IMR-90 (cell line): ENCODE measurements at regions not wholly inside any gene's neighbourhood (a gene's known extent, or its start where the extent isn't known, plus 50 kb on each side); places are given as distances from the start of the nearest gene placed in this dataset.

Experiments
- ATAC-seq: fragments of 200-7000 bp; cut with Tn5 transposase; 2 replicates; pipeline ENCODE4 v1.9.1; 2020; ENCODE audit warnings: low read depth, mild to moderate bottlenecking, moderate library complexity
- BruUV-seq: library from RNA; stranded (reverse); fragments of 400-500 nt; replicated peaks from 2 replicates; lab custom pipeline; 2021; lab: Mats Ljungman, UMichigan
- CTCF ChIA-PET: fragments of 300-600 bp; formaldehyde crosslinking; extraction: SDS; loops from one replicate; lab custom pipeline; 2021; ENCODE audit warnings: antibody characterized with exemption; lab: Yijun Ruan, JAX
- POLR2A ChIA-PET: fragments of 300-600 bp; sonication (Branson Sonifier 250); formaldehyde crosslinking; loops from one replicate; lab custom pipeline; 2022; ENCODE audit warnings: antibody characterized with exemption; ENCODE audit not compliant: unreplicated experiment; lab: Charles Lee
- DNase-seq: peaks from one replicate; pipeline ENCODE4 v3.0.0; 2013
- H2AFZ ChIP-seq: replicated peaks from 2 replicates; pipeline ENCODE3; 2013; ENCODE audit warnings: low read length, mild to moderate bottlenecking; ENCODE audit not compliant: poor library complexity
- H2AK5ac ChIP-seq: 2 replicates; pipeline ENCODE4 v1.6.1; 2013; ENCODE audit warnings: low read depth, low read length, inconsistent platforms
- H2AK9ac ChIP-seq: replicated peaks from 2 replicates; pipeline ENCODE3; 2013; ENCODE audit warnings: mild to moderate bottlenecking, low read depth, low read length, moderate library complexity; ENCODE audit not compliant: poor library complexity
- H2BK120ac ChIP-seq: 2 replicates; pipeline ENCODE4 v1.6.1; 2013; ENCODE audit warnings: low read depth, low read length, inconsistent platforms
- H2BK15ac ChIP-seq: 3 replicates; pipeline ENCODE4 v1.6.1; 2013; ENCODE audit warnings: low read depth, low read length, inconsistent platforms
- H2BK20ac ChIP-seq: 2 replicates; pipeline ENCODE4 v1.6.1; 2013; ENCODE audit warnings: low read depth, mild to moderate bottlenecking, inconsistent platforms, low read length, moderate library complexity
- H2BK5ac ChIP-seq: 2 replicates; pipeline ENCODE4 v1.6.1; 2013; ENCODE audit warnings: mild to moderate bottlenecking, low read depth, low read length, inconsistent platforms; ENCODE audit not compliant: poor library complexity, severe bottlenecking
- H3K14ac ChIP-seq: replicated peaks from 2 replicates; pipeline ENCODE4 v1.6.1; 2013; ENCODE audit warnings: low read depth, low read length, inconsistent platforms
- H3K18ac ChIP-seq: 2 replicates; pipeline ENCODE4 v1.6.1; 2013; ENCODE audit warnings: low read depth, low read length, control low read depth
- H3K23ac ChIP-seq: 2 replicates; pipeline ENCODE4 v1.6.1; 2013; ENCODE audit warnings: low read depth, low read length, inconsistent platforms
- H3K27ac ChIP-seq: 2 replicates; pipeline ENCODE4 v1.5.1; 2013; ENCODE audit warnings: mild to moderate bottlenecking, control low read depth, low read length; ENCODE audit not compliant: insufficient read depth
- H3K27me3 ChIP-seq: 2 replicates; pipeline ENCODE4 v1.6.1; 2013; ENCODE audit warnings: low read length; ENCODE audit not compliant: control insufficient read depth, insufficient read depth
- H3K36me3 ChIP-seq: 2 replicates; pipeline ENCODE4 v1.6.1; 2013; ENCODE audit warnings: low read length, mixed read lengths; ENCODE audit not compliant: control insufficient read depth, insufficient read depth
- H3K4ac ChIP-seq: 2 replicates; pipeline ENCODE4 v1.6.1; 2013; ENCODE audit warnings: low read depth, low read length, inconsistent platforms
- H3K4me1 ChIP-seq: 2 replicates; pipeline ENCODE4 v1.6.1; 2013; ENCODE audit warnings: low read length, mixed read lengths; ENCODE audit not compliant: control insufficient read depth, insufficient read depth
- H3K4me2 ChIP-seq: 2 replicates; pipeline ENCODE4 v1.6.1; 2013; ENCODE audit warnings: low read depth, mild to moderate bottlenecking, control low read depth, low read length, moderate library complexity
- H3K4me3 ChIP-seq: 2 replicates; pipeline ENCODE4 v1.5.1; 2013; ENCODE audit warnings: low read depth, mild to moderate bottlenecking, control low read depth, low read length, moderate library complexity; ENCODE audit not compliant: insufficient read depth
- H3K56ac ChIP-seq: 2 replicates; pipeline ENCODE4 v1.6.1; 2013; ENCODE audit warnings: low read length, inconsistent platforms; ENCODE audit not compliant: insufficient read depth; ENCODE audit errors: extremely low read depth
- H3K79me1 ChIP-seq, 2 experiments: 2 replicates each; pipeline ENCODE4 v1.6.1; 2013; ENCODE audit warnings: low read length in 2 of 2, inconsistent platforms in 1 of 2, low read depth in 1 of 2
- H3K9ac ChIP-seq: 2 replicates; pipeline ENCODE4 v1.6.1; 2013; ENCODE audit warnings: low read depth, low read length, control low read depth
- H3K9me1 ChIP-seq: 2 replicates; pipeline ENCODE4 v1.6.1; 2013; ENCODE audit warnings: low read length, inconsistent platforms; ENCODE audit not compliant: insufficient read depth
- H3K9me3 ChIP-seq: 2 replicates; pipeline ENCODE4 v1.6.1; 2013; ENCODE audit warnings: low read length; ENCODE audit not compliant: control insufficient read depth, insufficient read depth
- H4K20me1 ChIP-seq: 2 replicates; pipeline ENCODE4 v1.6.1; 2013; ENCODE audit warnings: low read length, inconsistent platforms; ENCODE audit not compliant: insufficient read depth
- H4K5ac ChIP-seq: 2 replicates; pipeline ENCODE4 v1.6.1; 2013; ENCODE audit warnings: mild to moderate bottlenecking, low read depth, low read length, control low read depth
- H4K8ac ChIP-seq, 2 experiments: 2 replicates each; pipeline ENCODE4 v1.6.1; 2013; ENCODE audit warnings: low read depth in 2 of 2, low read length in 2 of 2, control low read depth in 1 of 2, inconsistent platforms in 1 of 2
- H4K91ac ChIP-seq: 2 replicates; pipeline ENCODE4 v1.6.1; 2013; ENCODE audit warnings: low read depth, low read length, inconsistent platforms; ENCODE audit not compliant: insufficient read depth
- BHLHE40 ChIP-seq: fragments of 150-350 bp; IDR thresholded peaks from 2 replicates; pipeline ENCODE4 v1.6.1; 2016; ENCODE audit warnings: mild to moderate bottlenecking, low read depth, low read length
- CEBPB ChIP-seq: IDR thresholded peaks from 2 replicates; pipeline ENCODE4 v1.6.1; 2012; ENCODE audit warnings: low read depth, low read length, improper control_type of control experiment
- CHD1 ChIP-seq: IDR thresholded peaks from 2 replicates; pipeline ENCODE4 v1.6.1; 2012; ENCODE audit warnings: low read depth, low read length, improper control_type of control experiment
- CTCF ChIP-seq: conservative IDR thresholded peaks from 2 replicates; pipeline ENCODE4 v1.5.1; 2012; ENCODE audit warnings: mild to moderate bottlenecking, low read depth, low read length, improper control_type of control experiment
- FOS ChIP-seq: fragments of 150-350 bp; IDR thresholded peaks from 2 replicates; pipeline ENCODE4 v1.6.1; 2016; ENCODE audit warnings: low read depth, low read length
- MAFK ChIP-seq: IDR thresholded peaks from 2 replicates; pipeline ENCODE4 v1.6.1; 2012; ENCODE audit warnings: low read depth, low read length, improper control_type of control experiment
- MAZ ChIP-seq: IDR thresholded peaks from 2 replicates; pipeline ENCODE4 v1.6.1; 2012; ENCODE audit warnings: low read depth, mild to moderate bottlenecking, low read length, improper control_type of control experiment, moderate library complexity, borderline replicate concordance
- MXI1 ChIP-seq: IDR thresholded peaks from 2 replicates; pipeline ENCODE4 v1.6.1; 2012; ENCODE audit warnings: low read depth, mild to moderate bottlenecking, low read length, moderate library complexity, borderline replicate concordance
- NFE2L2 ChIP-seq: fragments of 150-350 bp; IDR thresholded peaks from 2 replicates; pipeline ENCODE4 v1.6.1; 2016; ENCODE audit warnings: low read depth, mild to moderate bottlenecking, low read length
- POLR2A ChIP-seq: IDR thresholded peaks from 2 replicates; pipeline ENCODE4 v1.6.1; 2012; ENCODE audit warnings: mild to moderate bottlenecking, low read depth, low read length
- RAD21 ChIP-seq: IDR thresholded peaks from 2 replicates; pipeline ENCODE4 v1.6.1; 2012; ENCODE audit warnings: low read length, improper control_type of control experiment
- RCOR1 ChIP-seq: IDR thresholded peaks from 2 replicates; pipeline ENCODE4 v1.6.1; 2012; ENCODE audit warnings: mild to moderate bottlenecking, low read length, improper control_type of control experiment; ENCODE audit not compliant: insufficient replicate concordance
- RFX5 ChIP-seq: IDR thresholded peaks from 2 replicates; pipeline ENCODE4 v1.8.0; 2012; ENCODE audit warnings: low read depth, mild to moderate bottlenecking, low read length, moderate library complexity
- SMC3 ChIP-seq: fragments of 150-350 bp; IDR thresholded peaks from 2 replicates; pipeline ENCODE4 v1.6.1; 2016; ENCODE audit warnings: low read depth, mild to moderate bottlenecking, antibody characterized with exemption, low read length, moderate library complexity
- WGBS, 2 experiments: methylation state at CpG; one replicate each; pipeline versions ENCODE4 v1.1.5 to v1.1.7; 2013; ENCODE audit warnings: missing lambda C conversion rate in 2 of 2; ENCODE audit not compliant: insufficient read length in 1 of 2; ENCODE audit errors: extremely low coverage in 2 of 2; 5-methylcytosine and 5-hydroxymethylcytosine counted together
- dilution Hi-C: fragments of 300-500 bp; cut with HindIII; formaldehyde crosslinking; loops from one replicate; pipeline ENCODE4 v1.14.3; 2018; ENCODE audit warnings: low sequenced_read_pairs; ENCODE audit not compliant: unreplicated experiment
- in situ Hi-C: fragments of 300-500 bp; cut with MboI; formaldehyde crosslinking; loops from 3 replicates; pipeline ENCODE4 v1.14.3; 2019; ENCODE audit warnings: low sequenced_read_pairs, inconsistent platforms, mixed read lengths
- intact Hi-C: fragments of 100-400 bp; cut with micrococcal nuclease; formaldehyde crosslinking; loops from 2 replicates; pipeline ENCODE4 v1.10.0; 2022
- TF ChIP-seq, protein P1 (sequence below): fragments of 150-350 bp; IDR thresholded peaks from 2 replicates; pipeline ENCODE4 v1.6.1; 2016; ENCODE audit warnings: low read depth, mild to moderate bottlenecking, low read length, moderate library complexity, borderline replicate concordance
- TF ChIP-seq, protein P2 (sequence below): fragments of 150-350 bp; IDR thresholded peaks from 2 replicates; pipeline ENCODE4 v1.6.1; 2017; ENCODE audit warnings: mild to moderate bottlenecking, antibody characterized with exemption, low read length, low read depth

- 86% methylated on average over 2 of the region's 3 CpGs; no CpG with 5 or more reads in 1 of the 2 experiments for WGBS, 2 experiments
- Histone ChIP-seq H2AK9ac (no peak overlapping the region), H2BK15ac (no peak overlapping the region), H2BK20ac (no peak overlapping the region), H4K8ac (no peak overlapping the region), H3K27ac (no peak overlapping the region), H4K20me1 (no peaks in the 10 kb centered on the region), H3K23ac (no peak overlapping the region), H2AK5ac (no peak overlapping the region), H2BK5ac (no peak overlapping the region), H3K36me3 (no peaks in the 10 kb centered on the region), H3K79me1 (no peaks in the 10 kb centered on the region), H3K4me1 (no peaks in the 10 kb centered on the region), H4K5ac (no peak overlapping the region), H2BK120ac (no peak overlapping the region), H3K9me1 (no peaks in the 10 kb centered on the region), H3K4me3 (no peak overlapping the region), H3K27me3 (peaks cover 6% of the 10 kb centered on the region), H3K9ac (no peak overlapping the region), H3K4me2 (no peak overlapping the region), H3K4ac (no peak overlapping the region), H4K91ac (no peak overlapping the region), H2AFZ (no peak overlapping the region), H3K14ac (no peak overlapping the region), H3K18ac (no peak overlapping the region), H3K9me3 (no peaks in the 10 kb centered on the region), H3K56ac (no peak overlapping the region)
- no peak for ATAC-seq
- intact Hi-C loops (no loop called here), in situ Hi-C loops (no loop called here), dilution Hi-C loops (no loop called here)
- ChIA-PET POLR2A (no interaction called here), CTCF (no interaction called here)
- no TSS peak for BruUV-seq
- no peak for DNase-seq
- TF ChIP-seq RAD21 (no peak), CTCF (no peak), SMC3 (no peak), FOS (no peak), MAZ (no peak), RCOR1 (no peak), RFX5 (no peak), CEBPB (no peak), NFE2L2 (no peak), POLR2A (no peak), MXI1 (no peak), CHD1 (no peak), BHLHE40 (no peak), MAFK (no peak)
- TF ChIP-seq, protein P1, sequence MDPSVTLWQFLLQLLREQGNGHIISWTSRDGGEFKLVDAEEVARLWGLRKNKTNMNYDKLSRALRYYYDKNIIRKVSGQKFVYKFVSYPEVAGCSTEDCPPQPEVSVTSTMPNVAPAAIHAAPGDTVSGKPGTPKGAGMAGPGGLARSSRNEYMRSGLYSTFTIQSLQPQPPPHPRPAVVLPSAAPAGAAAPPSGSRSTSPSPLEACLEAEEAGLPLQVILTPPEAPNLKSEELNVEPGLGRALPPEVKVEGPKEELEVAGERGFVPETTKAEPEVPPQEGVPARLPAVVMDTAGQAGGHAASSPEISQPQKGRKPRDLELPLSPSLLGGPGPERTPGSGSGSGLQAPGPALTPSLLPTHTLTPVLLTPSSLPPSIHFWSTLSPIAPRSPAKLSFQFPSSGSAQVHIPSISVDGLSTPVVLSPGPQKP = no peak
- TF ChIP-seq, protein P2, sequence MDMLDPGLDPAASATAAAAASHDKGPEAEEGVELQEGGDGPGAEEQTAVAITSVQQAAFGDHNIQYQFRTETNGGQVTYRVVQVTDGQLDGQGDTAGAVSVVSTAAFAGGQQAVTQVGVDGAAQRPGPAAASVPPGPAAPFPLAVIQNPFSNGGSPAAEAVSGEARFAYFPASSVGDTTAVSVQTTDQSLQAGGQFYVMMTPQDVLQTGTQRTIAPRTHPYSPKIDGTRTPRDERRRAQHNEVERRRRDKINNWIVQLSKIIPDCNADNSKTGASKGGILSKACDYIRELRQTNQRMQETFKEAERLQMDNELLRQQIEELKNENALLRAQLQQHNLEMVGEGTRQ = no peak
Observed at GRCh38 chr11:116661056-116661455, 111.7 kb downstream of the BUD13 start.
